Adrenal gland (tissue), 9 donors: ENCODE measurements at regions not wholly inside any gene's neighbourhood (a gene's known extent, or its start where the extent isn't known, plus 50 kb on each side); places are given as distances from the start of the nearest gene placed in this dataset.

ENCODE experiments used
- DNase-seq, 7 donors: peaks; one replicate each; pipeline ENCODE4 v3.0.0-alpha.2; 2019 to 2020
- H3K27ac ChIP-seq, 5 donors: fragments of 200-600 bp; sonication (generic) in 4 of 5; 1 replicate in 3 of 5; 2 replicates in 2 of 5; pipeline versions ENCODE4 v1.5.1 to v1.8.0; 2016 to 2020; ENCODE audit warnings: mild to moderate bottlenecking in 1 of 5
- H3K27me3 ChIP-seq: fragments of 200-600 bp; 2 replicates; pipeline ENCODE4 v1.8.0; 2021
- H3K36me3 ChIP-seq, 2 donors: fragments of 200-600 bp; replicated peaks in 1 of 2; 1 replicate in 1 of 2; 2 replicates in 1 of 2; pipeline versions ENCODE4 v1.5.1 to v1.8.0; 2018 to 2022
- H3K4me1 ChIP-seq, 2 donors: fragments of 200-600 bp; replicated peaks in 1 of 2; 1 replicate in 1 of 2; 2 replicates in 1 of 2; pipeline versions ENCODE4 v1.5.1 to v1.8.0; 2018 to 2021
- H3K4me3 ChIP-seq, 4 donors: fragments of 200-600 bp; sonication (generic) in 3 of 4; one replicate each; pipeline ENCODE4 v1.5.1; 2016 to 2018
- H3K9me3 ChIP-seq, 3 donors: fragments of 200-600 bp; sonication (generic) in 1 of 3; replicated peaks in 1 of 3; 1 replicate in 2 of 3; 2 replicates in 1 of 3; pipeline versions ENCODE4 v1.5.1 to v1.8.0; 2016 to 2021
- POLR2A ChIP-seq, 2 donors: fragments of 450-650 bp; IDR thresholded peaks; one replicate each; pipeline ENCODE4 v1.6.1; 2017; ENCODE audit warnings: antibody characterized with exemption in 2 of 2, mild to moderate bottlenecking in 2 of 2, moderate library complexity in 1 of 2
- WGBS, 4 donors: extraction: QIAGEN DNeasy Blood & Tissue Kit in 2 of 4; methylation state at CpG; one replicate each; pipeline versions ENCODE4 v1.1.5 to v1.1.7; 2013 to 2017; 5-methylcytosine and 5-hydroxymethylcytosine counted together
- intact Hi-C, 2 donors: fragments of 100-400 bp; cut with DNase I; formaldehyde crosslinking; loops; one replicate each; pipeline versions ENCODE4 v1.14.1 to v1.15.0; 2022 to 2023
- TF ChIP-seq, protein P1 (sequence below), 6 experiments: fragments of 450-650 bp in 4 of 6; fragments of 200-600 bp in 2 of 6; sonication (generic) in 1 of 6; IDR thresholded peaks; 1 replicate in 5 of 6; 2 replicates in 1 of 6; pipeline versions ENCODE4 v1.5.1 to v1.8.0; 2016 to 2021; ENCODE audit warnings: antibody characterized with exemption in 6 of 6, mild to moderate bottlenecking in 2 of 6, moderate library complexity in 1 of 6
- donor health status: healthy with polysubstance abuse.
- donor health status: Bipolar disorder and iron deficiency.
- donor health status: DM: yes; HTN: yes; CAD: no.
- donor health status: DM: no; HTN: no; CAD: no.
- donor health status: DM: no; HTN: no; CAD: no.

DNA sequence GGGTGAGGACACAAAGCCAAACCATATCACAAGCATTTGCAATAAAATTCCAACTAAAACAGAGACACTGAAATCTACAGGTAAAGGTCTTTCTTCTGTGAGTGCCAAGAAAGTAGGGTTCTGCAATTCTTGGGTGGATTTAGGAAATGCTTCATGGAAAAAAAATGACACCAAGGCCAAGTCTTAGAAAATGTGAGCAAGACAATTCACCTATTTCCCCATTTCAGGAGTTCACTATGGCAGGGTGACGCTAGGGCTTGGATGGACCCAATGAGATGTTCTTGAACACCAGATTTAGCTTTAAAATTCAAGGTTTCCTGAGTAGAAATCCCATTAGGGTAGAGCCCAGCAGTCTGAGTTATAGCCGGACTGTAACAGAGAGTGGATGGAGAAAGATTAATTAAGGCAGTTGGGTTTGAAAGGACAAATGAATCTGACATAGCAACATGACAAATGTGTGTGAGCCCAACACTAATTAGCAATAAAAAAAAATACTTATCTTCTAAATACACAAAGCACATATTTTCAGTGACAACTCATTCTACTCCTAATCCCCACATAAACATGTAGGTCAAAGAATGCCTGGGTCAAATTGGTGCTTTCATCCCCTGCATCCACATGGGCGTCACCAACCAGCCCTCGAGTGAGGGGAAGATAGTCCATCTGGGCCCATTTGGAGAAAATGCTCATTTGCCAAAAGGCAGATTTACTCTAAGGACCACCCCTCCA, 180.4 kb upstream of the JARID2 start:
- no peaks in the 10 kb centered on the region for H3K9me3 ChIP-seq
- no peaks in the 10 kb centered on the region for H3K27me3 ChIP-seq
- intact Hi-C loops = no loop called here
- no peaks in the 10 kb centered on the region for H3K36me3 ChIP-seq
- H3K27ac ChIP-seq = peak overlapping the region in 1 of 5 donors; percentile 89
- DNase-seq = no peak
- no peak overlapping the region for H3K4me3 ChIP-seq
- TF ChIP-seq POLR2A (IDR thresholded peaks at IDR 0.05) = no peak
- TF ChIP-seq, protein P1, sequence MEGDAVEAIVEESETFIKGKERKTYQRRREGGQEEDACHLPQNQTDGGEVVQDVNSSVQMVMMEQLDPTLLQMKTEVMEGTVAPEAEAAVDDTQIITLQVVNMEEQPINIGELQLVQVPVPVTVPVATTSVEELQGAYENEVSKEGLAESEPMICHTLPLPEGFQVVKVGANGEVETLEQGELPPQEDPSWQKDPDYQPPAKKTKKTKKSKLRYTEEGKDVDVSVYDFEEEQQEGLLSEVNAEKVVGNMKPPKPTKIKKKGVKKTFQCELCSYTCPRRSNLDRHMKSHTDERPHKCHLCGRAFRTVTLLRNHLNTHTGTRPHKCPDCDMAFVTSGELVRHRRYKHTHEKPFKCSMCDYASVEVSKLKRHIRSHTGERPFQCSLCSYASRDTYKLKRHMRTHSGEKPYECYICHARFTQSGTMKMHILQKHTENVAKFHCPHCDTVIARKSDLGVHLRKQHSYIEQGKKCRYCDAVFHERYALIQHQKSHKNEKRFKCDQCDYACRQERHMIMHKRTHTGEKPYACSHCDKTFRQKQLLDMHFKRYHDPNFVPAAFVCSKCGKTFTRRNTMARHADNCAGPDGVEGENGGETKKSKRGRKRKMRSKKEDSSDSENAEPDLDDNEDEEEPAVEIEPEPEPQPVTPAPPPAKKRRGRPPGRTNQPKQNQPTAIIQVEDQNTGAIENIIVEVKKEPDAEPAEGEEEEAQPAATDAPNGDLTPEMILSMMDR (IDR thresholded peaks at IDR 0.05) = no peak
- H3K4me1 ChIP-seq = peaks cover 7 to 14% of the 10 kb centered on the region in 2 donors
- WGBS, 4 donors = 86 to 91% (median 86%) methylated on average over 4 of the region's 4 CpGs

DNA sequence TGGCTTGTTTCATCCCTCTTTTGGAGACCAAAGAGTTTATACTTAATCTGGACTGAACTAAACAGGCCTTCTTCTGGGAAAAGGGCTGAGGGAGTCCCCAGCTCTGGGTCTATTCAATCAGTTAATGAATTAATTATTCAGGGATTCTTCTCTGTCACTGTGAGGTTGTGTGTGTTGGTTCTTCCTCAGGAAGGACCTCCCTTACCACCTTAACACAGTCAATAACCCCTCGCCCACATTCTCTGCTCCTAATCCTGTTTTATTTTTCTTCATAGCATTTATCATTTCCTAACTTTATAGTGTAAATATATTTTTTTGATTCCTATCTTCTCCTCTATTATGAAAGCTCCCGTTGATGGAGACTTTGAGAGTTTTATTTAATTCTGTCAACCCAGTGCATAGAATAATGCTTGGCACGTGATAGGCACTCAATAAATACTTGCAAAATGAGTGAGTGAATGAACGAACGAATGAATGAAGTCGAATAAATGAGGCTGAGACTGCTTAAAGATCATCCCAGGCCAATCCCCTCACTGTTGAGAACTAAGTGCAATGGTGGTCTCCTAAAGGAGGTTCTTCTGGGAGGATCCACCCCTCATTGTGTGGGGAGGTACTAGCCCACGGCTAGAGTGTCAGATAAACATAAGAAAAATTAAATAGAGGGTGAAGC, 179.6 kb upstream of the JARID2 start:
- Histone ChIP-seq H3K4me1 (peaks cover 7 to 14% of the 10 kb centered on the region in 2 donors), H3K4me3 (no peak overlapping the region), H3K9me3 (no peaks in the 10 kb centered on the region), H3K27ac (peak overlapping the region in 4 of 5 donors; percentile 30 to 89 (median 70)), H3K36me3 (no peaks in the 10 kb centered on the region), H3K27me3 (no peaks in the 10 kb centered on the region)
- DNase-seq = no peak
- TF ChIP-seq POLR2A (IDR thresholded peaks at IDR 0.05) = no peak
- TF ChIP-seq, protein P1 (IDR thresholded peaks at IDR 0.05) = no peak
- 55 to 67% (median 58%) methylated on average over 7 of the region's 7 CpGs for WGBS, 4 donors
- intact Hi-C loops = no loop called here

DNA sequence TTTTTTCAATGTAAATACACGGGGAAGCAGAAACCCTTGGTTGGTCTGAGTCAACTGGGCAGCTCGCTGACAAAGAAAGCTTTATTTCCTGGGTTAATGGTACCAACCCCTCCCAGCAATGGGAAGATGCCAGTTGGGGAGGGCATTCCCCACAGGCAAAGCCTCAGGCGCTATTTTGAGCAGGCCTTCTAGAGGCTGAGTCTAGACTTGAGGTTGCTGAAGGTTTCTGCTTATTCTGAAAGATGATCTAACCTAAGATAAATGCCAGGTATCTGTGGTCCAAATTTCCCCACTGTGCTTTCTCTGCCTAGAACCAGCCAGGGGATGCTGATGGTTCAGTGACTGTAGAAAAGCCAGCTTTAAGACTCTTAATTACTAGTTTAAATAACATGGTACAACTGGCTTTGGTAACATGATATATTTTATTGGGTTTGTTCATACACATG, 172.5 kb upstream of the JARID2 start:
- H3K27ac ChIP-seq = no peak overlapping the region
- H3K4me1 ChIP-seq = no peaks in the 10 kb centered on the region
- no peak overlapping the region for H3K4me3 ChIP-seq
- no peaks in the 10 kb centered on the region for H3K27me3 ChIP-seq
- intact Hi-C loops = loop anchor here in 1 of 2 donors (10.0 kb wide), 1 partner anchor 381 kb away; no protein-coding TSS in a partner anchor
- H3K9me3 ChIP-seq = no peaks in the 10 kb centered on the region
- no peak for DNase-seq
- 83 to 93% (median 87%) methylated on average over 3 of the region's 3 CpGs for WGBS, 4 donors
- no peak for TF ChIP-seq POLR2A (IDR thresholded peaks at IDR 0.05)
- TF ChIP-seq, protein P1 (IDR thresholded peaks at IDR 0.05) = no peak
- H3K36me3 ChIP-seq = no peaks in the 10 kb centered on the region

DNA sequence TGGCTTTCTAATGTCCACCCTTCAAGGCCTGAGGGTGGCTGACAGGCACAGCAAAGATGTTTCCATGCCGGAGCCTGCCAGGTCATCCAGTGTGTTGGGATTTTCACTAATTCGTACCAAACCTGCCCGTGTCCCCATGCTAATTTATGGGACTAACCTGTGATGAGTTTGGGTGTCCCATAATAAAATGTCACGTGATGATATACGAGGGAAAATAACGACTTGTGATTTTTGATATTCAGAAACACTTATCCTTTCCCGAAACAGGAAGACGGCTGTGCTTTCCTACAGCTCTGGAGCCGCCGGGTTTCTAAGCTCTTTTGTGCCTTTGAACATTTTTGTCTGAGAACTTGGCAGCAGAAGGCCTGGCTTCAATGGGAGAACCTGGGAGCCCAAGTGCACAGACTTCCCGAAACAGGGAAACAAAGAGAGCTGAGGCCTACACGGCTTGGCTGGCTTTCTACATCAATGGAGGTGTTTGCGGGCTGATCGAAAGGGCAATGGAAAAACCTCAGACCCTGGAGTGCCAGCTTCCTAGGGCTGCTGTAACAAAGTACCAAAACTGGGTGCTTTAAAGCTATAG, 171.9 kb upstream of the JARID2 start:
- 93 to 94% (median 94%) methylated on average over 14 of the region's 14 CpGs for WGBS, 4 donors
- DNase-seq = no peak
- TF ChIP-seq, protein P1 (IDR thresholded peaks at IDR 0.05) = no peak
- no peak for TF ChIP-seq POLR2A (IDR thresholded peaks at IDR 0.05)

More for the DNA sequence above, 171.9 kb upstream of the JARID2 start:
- no peak overlapping the region for H3K27ac ChIP-seq
- no peak overlapping the region for H3K4me3 ChIP-seq
- intact Hi-C loops = loop anchor here in 1 of 2 donors (10.0 kb wide), 1 partner anchor 381 kb away; no protein-coding TSS in a partner anchor
- H3K4me1 ChIP-seq = no peaks in the 10 kb centered on the region
- H3K27me3 ChIP-seq = no peaks in the 10 kb centered on the region
- H3K36me3 ChIP-seq = no peaks in the 10 kb centered on the region
- no peaks in the 10 kb centered on the region for H3K9me3 ChIP-seq
